Loucy (cell line): ENCODE measurements at regions not wholly inside any gene's neighbourhood (a gene's known extent, or its start where the extent isn't known, plus 50 kb on each side); places are given as distances from the start of the nearest gene placed in this dataset.

ENCODE experiments used
- H2AFZ ChIP-seq: fragments of 200-600 bp; sonication (generic); 2 replicates; pipeline ENCODE4 v1.6.0; 2016; ENCODE audit warnings: antibody characterized with exemption, mild to moderate bottlenecking, low read length, moderate library complexity
- H3F3A ChIP-seq: fragments of 200-600 bp; 2 replicates; pipeline ENCODE4 v1.6.0; 2016; ENCODE audit warnings: antibody characterized with exemption, low read depth, mild to moderate bottlenecking
- H3K27me3 ChIP-seq: fragments of 200-600 bp; sonication (generic); 2 replicates; pipeline ENCODE4 v1.6.1; 2014; ENCODE audit warnings: low read length, mild to moderate bottlenecking; ENCODE audit not compliant: insufficient read depth, poor library complexity, severe bottlenecking
- H3K36me3 ChIP-seq: fragments of 200-600 bp; sonication (generic); 2 replicates; pipeline ENCODE4 v1.6.1; 2016; ENCODE audit warnings: low read length; ENCODE audit not compliant: insufficient read depth
- H3K4me1 ChIP-seq: fragments of 200-600 bp; sonication (generic); 2 replicates; pipeline ENCODE4 v1.5.1; 2014; ENCODE audit warnings: low read length, mild to moderate bottlenecking; ENCODE audit not compliant: insufficient read depth, poor library complexity, severe bottlenecking
- H3K4me2 ChIP-seq: fragments of 200-600 bp; sonication (generic); 2 replicates; pipeline ENCODE4 v1.6.0; 2014; ENCODE audit warnings: antibody characterized with exemption, low read length, low read depth, mild to moderate bottlenecking; ENCODE audit not compliant: poor library complexity, severe bottlenecking
- H3K4me3 ChIP-seq: fragments of 200-600 bp; sonication (generic); 2 replicates; pipeline ENCODE4 v1.5.1; 2014; ENCODE audit warnings: low read length, mild to moderate bottlenecking, mixed read lengths; ENCODE audit not compliant: poor library complexity, severe bottlenecking
- H3K79me2 ChIP-seq: fragments of 200-600 bp; sonication (generic); 2 replicates; pipeline ENCODE4 v1.6.1; 2014; ENCODE audit warnings: low read length; ENCODE audit not compliant: insufficient read depth
- H3K9ac ChIP-seq: fragments of 200-600 bp; sonication (generic); 2 replicates; pipeline ENCODE4 v1.6.0; 2014; ENCODE audit warnings: mild to moderate bottlenecking, low read depth, low read length, moderate library complexity; ENCODE audit not compliant: poor library complexity, severe bottlenecking
- H3K9me2 ChIP-seq: fragments of 200-600 bp; sonication (generic); replicated peaks from 2 replicates; pipeline ENCODE4 v1.6.1; 2016; ENCODE audit warnings: low read depth, low read length, mixed read lengths
- H3K9me3 ChIP-seq: fragments of 200-600 bp; sonication (generic); 2 replicates; pipeline ENCODE4 v1.6.1; 2014; ENCODE audit warnings: mild to moderate bottlenecking, antibody characterized with exemption, low read length, low read depth; ENCODE audit not compliant: insufficient read depth
- H4K20me1 ChIP-seq: fragments of 200-600 bp; sonication (generic); 2 replicates; pipeline ENCODE4 v1.6.0; 2014; ENCODE audit warnings: antibody characterized with exemption, low read length, mild to moderate bottlenecking; ENCODE audit not compliant: insufficient read depth, poor library complexity, severe bottlenecking
- EZH2phosphoT487 ChIP-seq: fragments of 200-600 bp; IDR thresholded peaks from 2 replicates; pipeline ENCODE4 v1.6.1; 2018; ENCODE audit warnings: antibody characterized with exemption, mild to moderate bottlenecking, moderate library complexity, borderline replicate concordance
- TF ChIP-seq, protein P1 (sequence below): fragments of 200-600 bp; sonication (generic); conservative IDR thresholded peaks from 2 replicates; pipeline ENCODE4 v1.5.1; 2014; ENCODE audit warnings: mild to moderate bottlenecking, antibody characterized with exemption, low read length

DNA sequence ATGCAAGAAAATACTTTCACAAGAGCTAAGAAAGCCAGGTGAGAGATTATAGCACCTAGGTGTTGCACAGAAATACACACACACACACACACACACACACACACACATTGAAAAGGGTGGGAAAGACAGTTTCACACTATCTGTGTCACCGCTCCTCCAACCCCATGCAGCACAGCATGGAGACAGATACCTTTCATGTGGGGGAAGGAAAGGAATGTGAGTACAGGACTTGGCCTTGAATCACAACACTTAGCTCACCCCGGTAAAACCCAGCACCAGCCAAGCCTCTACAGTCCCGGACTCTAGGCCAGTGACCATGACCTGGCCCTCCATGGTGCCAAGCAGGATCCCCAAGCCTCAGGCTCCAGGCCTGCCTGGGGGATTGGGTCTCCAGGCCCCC, 462.0 kb upstream of the SPRY2 start:
- no peak overlapping the region for H3K4me3 ChIP-seq
- no peak overlapping the region for H3K9ac ChIP-seq
- H4K20me1 ChIP-seq = no peaks in the 10 kb centered on the region
- H3K79me2 ChIP-seq = no peaks in the 10 kb centered on the region
- H3F3A ChIP-seq = no peaks in the 10 kb centered on the region
- H3K4me1 ChIP-seq = no peaks in the 10 kb centered on the region
- H3K9me3 ChIP-seq = no peaks in the 10 kb centered on the region
- no peak overlapping the region for H3K4me2 ChIP-seq
- H3K27me3 ChIP-seq = no peaks in the 10 kb centered on the region
- TF ChIP-seq, protein P1, sequence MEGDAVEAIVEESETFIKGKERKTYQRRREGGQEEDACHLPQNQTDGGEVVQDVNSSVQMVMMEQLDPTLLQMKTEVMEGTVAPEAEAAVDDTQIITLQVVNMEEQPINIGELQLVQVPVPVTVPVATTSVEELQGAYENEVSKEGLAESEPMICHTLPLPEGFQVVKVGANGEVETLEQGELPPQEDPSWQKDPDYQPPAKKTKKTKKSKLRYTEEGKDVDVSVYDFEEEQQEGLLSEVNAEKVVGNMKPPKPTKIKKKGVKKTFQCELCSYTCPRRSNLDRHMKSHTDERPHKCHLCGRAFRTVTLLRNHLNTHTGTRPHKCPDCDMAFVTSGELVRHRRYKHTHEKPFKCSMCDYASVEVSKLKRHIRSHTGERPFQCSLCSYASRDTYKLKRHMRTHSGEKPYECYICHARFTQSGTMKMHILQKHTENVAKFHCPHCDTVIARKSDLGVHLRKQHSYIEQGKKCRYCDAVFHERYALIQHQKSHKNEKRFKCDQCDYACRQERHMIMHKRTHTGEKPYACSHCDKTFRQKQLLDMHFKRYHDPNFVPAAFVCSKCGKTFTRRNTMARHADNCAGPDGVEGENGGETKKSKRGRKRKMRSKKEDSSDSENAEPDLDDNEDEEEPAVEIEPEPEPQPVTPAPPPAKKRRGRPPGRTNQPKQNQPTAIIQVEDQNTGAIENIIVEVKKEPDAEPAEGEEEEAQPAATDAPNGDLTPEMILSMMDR = no peak
- TF ChIP-seq EZH2phosphoT487 = no peak
- H2AFZ ChIP-seq = no peak overlapping the region
- no peaks in the 10 kb centered on the region for H3K9me2 ChIP-seq
- H3K36me3 ChIP-seq = no peaks in the 10 kb centered on the region

DNA sequence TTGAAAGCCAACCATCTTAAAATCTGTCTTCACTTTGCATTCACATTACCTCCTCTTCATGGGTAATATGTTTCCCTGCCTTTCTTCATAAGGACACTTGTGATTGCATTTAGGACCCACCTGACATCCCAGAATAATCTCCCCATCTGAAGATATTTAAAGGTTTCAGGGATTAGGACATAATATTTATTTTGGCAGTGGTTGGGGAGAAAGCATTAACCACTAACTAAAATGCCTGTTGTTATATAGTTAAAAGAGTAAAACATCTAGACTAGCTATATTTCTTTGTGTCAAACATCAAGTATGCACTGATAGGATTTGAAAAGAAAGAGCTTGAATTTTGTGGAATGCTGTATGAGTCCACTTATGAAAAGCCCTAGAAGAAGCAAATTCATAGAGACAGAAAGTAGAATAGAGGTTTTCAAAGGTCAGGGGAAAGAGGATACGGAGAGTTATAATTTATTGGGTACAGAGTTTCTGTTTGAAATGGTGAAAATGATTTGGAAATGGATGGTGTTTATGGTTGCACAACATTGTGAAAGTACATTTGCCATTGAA, 457.7 kb upstream of the SPRY2 start:
- TF ChIP-seq, protein P1 = no peak
- no peak for TF ChIP-seq EZH2phosphoT487
- no peaks in the 10 kb centered on the region for H3K36me3 ChIP-seq
- no peaks in the 10 kb centered on the region for H3K79me2 ChIP-seq
- H3F3A ChIP-seq = no peaks in the 10 kb centered on the region
- no peaks in the 10 kb centered on the region for H3K27me3 ChIP-seq
- no peaks in the 10 kb centered on the region for H3K4me1 ChIP-seq
- no peak overlapping the region for H3K4me2 ChIP-seq
- no peaks in the 10 kb centered on the region for H3K9me3 ChIP-seq
- H3K9me2 ChIP-seq = no peaks in the 10 kb centered on the region
- H3K9ac ChIP-seq = no peak overlapping the region
- no peaks in the 10 kb centered on the region for H4K20me1 ChIP-seq
- no peak overlapping the region for H3K4me3 ChIP-seq
- no peak overlapping the region for H2AFZ ChIP-seq

DNA sequence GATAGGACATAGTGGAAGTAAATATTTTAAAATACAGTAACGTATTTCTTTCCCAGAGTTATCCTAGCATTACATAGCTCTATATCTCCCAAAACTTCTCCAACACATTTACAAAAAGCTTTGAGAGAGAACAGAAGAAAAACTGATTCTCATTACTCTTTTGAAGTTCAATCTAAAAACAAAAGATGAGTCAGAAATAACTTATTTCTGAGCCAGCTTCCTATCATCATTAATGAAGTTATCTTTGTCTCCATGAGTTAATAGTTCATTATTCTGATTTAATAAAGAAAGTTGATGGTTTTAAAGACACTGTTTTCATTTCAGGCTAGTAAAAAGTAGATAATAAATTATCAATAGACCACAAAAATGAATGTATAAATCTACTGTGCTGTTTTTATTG, 446.7 kb upstream of the SPRY2 start:
- Histone ChIP-seq H2AFZ (no peak overlapping the region), H3K79me2 (no peaks in the 10 kb centered on the region), H3K9me3 (no peaks in the 10 kb centered on the region), H3K36me3 (no peaks in the 10 kb centered on the region), H3K27me3 (no peaks in the 10 kb centered on the region), H3F3A (no peaks in the 10 kb centered on the region), H3K4me1 (no peaks in the 10 kb centered on the region), H3K9me2 (no peaks in the 10 kb centered on the region), H3K4me2 (no peak overlapping the region), H3K4me3 (no peak overlapping the region), H3K9ac (no peak overlapping the region), H4K20me1 (no peaks in the 10 kb centered on the region)
- no peak for TF ChIP-seq EZH2phosphoT487
- TF ChIP-seq, protein P1 = no peak
